IMR-90 (cell line): ENCODE measurements at regions not wholly inside any gene's neighbourhood (a gene's known extent, or its start where the extent isn't known, plus 50 kb on each side); places are given as distances from the start of the nearest gene placed in this dataset.

ENCODE experiments used
- ATAC-seq: fragments of 200-7000 bp; cut with Tn5 transposase; 2 replicates; pipeline ENCODE4 v1.9.1; 2020; ENCODE audit warnings: low read depth, mild to moderate bottlenecking, moderate library complexity
- BruUV-seq: library from RNA; stranded (reverse); fragments of 400-500 nt; replicated peaks from 2 replicates; lab custom pipeline; 2021; lab: Mats Ljungman, UMichigan
- CTCF ChIA-PET: fragments of 300-600 bp; formaldehyde crosslinking; extraction: SDS; loops from one replicate; lab custom pipeline; 2021; ENCODE audit warnings: antibody characterized with exemption; lab: Yijun Ruan, JAX
- POLR2A ChIA-PET: fragments of 300-600 bp; sonication (Branson Sonifier 250); formaldehyde crosslinking; loops from one replicate; lab custom pipeline; 2022; ENCODE audit warnings: antibody characterized with exemption; ENCODE audit not compliant: unreplicated experiment; lab: Charles Lee
- DNase-seq: peaks from one replicate; pipeline ENCODE4 v3.0.0; 2013
- H2AFZ ChIP-seq: replicated peaks from 2 replicates; pipeline ENCODE3; 2013; ENCODE audit warnings: low read length, mild to moderate bottlenecking; ENCODE audit not compliant: poor library complexity
- H2AK5ac ChIP-seq: 2 replicates; pipeline ENCODE4 v1.6.1; 2013; ENCODE audit warnings: low read depth, low read length, inconsistent platforms
- H2AK9ac ChIP-seq: replicated peaks from 2 replicates; pipeline ENCODE3; 2013; ENCODE audit warnings: mild to moderate bottlenecking, low read depth, low read length, moderate library complexity; ENCODE audit not compliant: poor library complexity
- H2BK120ac ChIP-seq: 2 replicates; pipeline ENCODE4 v1.6.1; 2013; ENCODE audit warnings: low read depth, low read length, inconsistent platforms
- H2BK15ac ChIP-seq: 3 replicates; pipeline ENCODE4 v1.6.1; 2013; ENCODE audit warnings: low read depth, low read length, inconsistent platforms
- H2BK20ac ChIP-seq: 2 replicates; pipeline ENCODE4 v1.6.1; 2013; ENCODE audit warnings: low read depth, mild to moderate bottlenecking, inconsistent platforms, low read length, moderate library complexity
- H2BK5ac ChIP-seq: 2 replicates; pipeline ENCODE4 v1.6.1; 2013; ENCODE audit warnings: mild to moderate bottlenecking, low read depth, low read length, inconsistent platforms; ENCODE audit not compliant: poor library complexity, severe bottlenecking
- H3K14ac ChIP-seq: replicated peaks from 2 replicates; pipeline ENCODE4 v1.6.1; 2013; ENCODE audit warnings: low read depth, low read length, inconsistent platforms
- H3K18ac ChIP-seq: 2 replicates; pipeline ENCODE4 v1.6.1; 2013; ENCODE audit warnings: low read depth, low read length, control low read depth
- H3K23ac ChIP-seq: 2 replicates; pipeline ENCODE4 v1.6.1; 2013; ENCODE audit warnings: low read depth, low read length, inconsistent platforms
- H3K27ac ChIP-seq: 2 replicates; pipeline ENCODE4 v1.5.1; 2013; ENCODE audit warnings: mild to moderate bottlenecking, control low read depth, low read length; ENCODE audit not compliant: insufficient read depth
- H3K27me3 ChIP-seq: 2 replicates; pipeline ENCODE4 v1.6.1; 2013; ENCODE audit warnings: low read length; ENCODE audit not compliant: control insufficient read depth, insufficient read depth
- H3K36me3 ChIP-seq: 2 replicates; pipeline ENCODE4 v1.6.1; 2013; ENCODE audit warnings: low read length, mixed read lengths; ENCODE audit not compliant: control insufficient read depth, insufficient read depth
- H3K4ac ChIP-seq: 2 replicates; pipeline ENCODE4 v1.6.1; 2013; ENCODE audit warnings: low read depth, low read length, inconsistent platforms
- H3K4me1 ChIP-seq: 2 replicates; pipeline ENCODE4 v1.6.1; 2013; ENCODE audit warnings: low read length, mixed read lengths; ENCODE audit not compliant: control insufficient read depth, insufficient read depth
- H3K4me2 ChIP-seq: 2 replicates; pipeline ENCODE4 v1.6.1; 2013; ENCODE audit warnings: low read depth, mild to moderate bottlenecking, control low read depth, low read length, moderate library complexity
- H3K4me3 ChIP-seq: 2 replicates; pipeline ENCODE4 v1.5.1; 2013; ENCODE audit warnings: low read depth, mild to moderate bottlenecking, control low read depth, low read length, moderate library complexity; ENCODE audit not compliant: insufficient read depth
- H3K56ac ChIP-seq: 2 replicates; pipeline ENCODE4 v1.6.1; 2013; ENCODE audit warnings: low read length, inconsistent platforms; ENCODE audit not compliant: insufficient read depth; ENCODE audit errors: extremely low read depth
- H3K79me1 ChIP-seq, 2 experiments: 2 replicates each; pipeline ENCODE4 v1.6.1; 2013; ENCODE audit warnings: low read length in 2 of 2, inconsistent platforms in 1 of 2, low read depth in 1 of 2
- H3K9ac ChIP-seq: 2 replicates; pipeline ENCODE4 v1.6.1; 2013; ENCODE audit warnings: low read depth, low read length, control low read depth
- H3K9me1 ChIP-seq: 2 replicates; pipeline ENCODE4 v1.6.1; 2013; ENCODE audit warnings: low read length, inconsistent platforms; ENCODE audit not compliant: insufficient read depth
- H3K9me3 ChIP-seq: 2 replicates; pipeline ENCODE4 v1.6.1; 2013; ENCODE audit warnings: low read length; ENCODE audit not compliant: control insufficient read depth, insufficient read depth
- H4K20me1 ChIP-seq: 2 replicates; pipeline ENCODE4 v1.6.1; 2013; ENCODE audit warnings: low read length, inconsistent platforms; ENCODE audit not compliant: insufficient read depth
- H4K5ac ChIP-seq: 2 replicates; pipeline ENCODE4 v1.6.1; 2013; ENCODE audit warnings: mild to moderate bottlenecking, low read depth, low read length, control low read depth
- H4K8ac ChIP-seq, 2 experiments: 2 replicates each; pipeline ENCODE4 v1.6.1; 2013; ENCODE audit warnings: low read depth in 2 of 2, low read length in 2 of 2, control low read depth in 1 of 2, inconsistent platforms in 1 of 2
- H4K91ac ChIP-seq: 2 replicates; pipeline ENCODE4 v1.6.1; 2013; ENCODE audit warnings: low read depth, low read length, inconsistent platforms; ENCODE audit not compliant: insufficient read depth
- BHLHE40 ChIP-seq: fragments of 150-350 bp; IDR thresholded peaks from 2 replicates; pipeline ENCODE4 v1.6.1; 2016; ENCODE audit warnings: mild to moderate bottlenecking, low read depth, low read length
- CEBPB ChIP-seq: IDR thresholded peaks from 2 replicates; pipeline ENCODE4 v1.6.1; 2012; ENCODE audit warnings: low read depth, low read length, improper control_type of control experiment
- CHD1 ChIP-seq: IDR thresholded peaks from 2 replicates; pipeline ENCODE4 v1.6.1; 2012; ENCODE audit warnings: low read depth, low read length, improper control_type of control experiment
- ELK1 ChIP-seq: fragments of 150-350 bp; IDR thresholded peaks from 2 replicates; pipeline ENCODE4 v1.6.1; 2016; ENCODE audit warnings: low read depth, mild to moderate bottlenecking, low read length, moderate library complexity, borderline replicate concordance
- FOS ChIP-seq: fragments of 150-350 bp; IDR thresholded peaks from 2 replicates; pipeline ENCODE4 v1.6.1; 2016; ENCODE audit warnings: low read depth, low read length
- MAFK ChIP-seq: IDR thresholded peaks from 2 replicates; pipeline ENCODE4 v1.6.1; 2012; ENCODE audit warnings: low read depth, low read length, improper control_type of control experiment
- MAZ ChIP-seq: IDR thresholded peaks from 2 replicates; pipeline ENCODE4 v1.6.1; 2012; ENCODE audit warnings: low read depth, mild to moderate bottlenecking, low read length, improper control_type of control experiment, moderate library complexity, borderline replicate concordance
- POLR2A ChIP-seq: IDR thresholded peaks from 2 replicates; pipeline ENCODE4 v1.6.1; 2012; ENCODE audit warnings: mild to moderate bottlenecking, low read depth, low read length
- RAD21 ChIP-seq: IDR thresholded peaks from 2 replicates; pipeline ENCODE4 v1.6.1; 2012; ENCODE audit warnings: low read length, improper control_type of control experiment
- RCOR1 ChIP-seq: IDR thresholded peaks from 2 replicates; pipeline ENCODE4 v1.6.1; 2012; ENCODE audit warnings: mild to moderate bottlenecking, low read length, improper control_type of control experiment; ENCODE audit not compliant: insufficient replicate concordance
- RFX5 ChIP-seq: IDR thresholded peaks from 2 replicates; pipeline ENCODE4 v1.8.0; 2012; ENCODE audit warnings: low read depth, mild to moderate bottlenecking, low read length, moderate library complexity
- SMC3 ChIP-seq: fragments of 150-350 bp; IDR thresholded peaks from 2 replicates; pipeline ENCODE4 v1.6.1; 2016; ENCODE audit warnings: low read depth, mild to moderate bottlenecking, antibody characterized with exemption, low read length, moderate library complexity
- USF2 ChIP-seq: fragments of 150-350 bp; IDR thresholded peaks from 2 replicates; pipeline ENCODE4 v1.6.1; 2017; ENCODE audit warnings: mild to moderate bottlenecking, antibody characterized with exemption, low read length, low read depth
- dilution Hi-C: fragments of 300-500 bp; cut with HindIII; formaldehyde crosslinking; loops from one replicate; pipeline ENCODE4 v1.14.3; 2018; ENCODE audit warnings: low sequenced_read_pairs; ENCODE audit not compliant: unreplicated experiment
- in situ Hi-C: fragments of 300-500 bp; cut with MboI; formaldehyde crosslinking; loops from 3 replicates; pipeline ENCODE4 v1.14.3; 2019; ENCODE audit warnings: low sequenced_read_pairs, inconsistent platforms, mixed read lengths
- intact Hi-C: fragments of 100-400 bp; cut with micrococcal nuclease; formaldehyde crosslinking; loops from 2 replicates; pipeline ENCODE4 v1.10.0; 2022
- TF ChIP-seq, protein P1 (sequence below): conservative IDR thresholded peaks from 2 replicates; pipeline ENCODE4 v1.5.1; 2012; ENCODE audit warnings: mild to moderate bottlenecking, low read depth, low read length, improper control_type of control experiment

- no peak overlapping the region for H3K27ac ChIP-seq
- dilution Hi-C loops (no loop called here), intact Hi-C loops (no loop called here), in situ Hi-C loops (loop anchor here (25.0 kb wide), 1 partner anchor 958 kb away; no protein-coding TSS in a partner anchor)
- no peak overlapping the region for H3K4me2 ChIP-seq
- no peak overlapping the region for H2BK15ac ChIP-seq
- H2AK5ac ChIP-seq: no peak overlapping the region
- peaks cover 18% of the 10 kb centered on the region for H3K27me3 ChIP-seq
- H3K14ac ChIP-seq: no peak overlapping the region
- H3K4ac ChIP-seq: no peak overlapping the region
- no peak overlapping the region for H4K5ac ChIP-seq
- H3K9me3 ChIP-seq: no peaks in the 10 kb centered on the region
- H4K8ac ChIP-seq: no peak overlapping the region
- H2BK20ac ChIP-seq: 0 out of 2 replicates have a peak overlapping the region, but pooled peaks have one; percentile 65
- no peak overlapping the region for H3K9ac ChIP-seq
- H3K4me1 ChIP-seq: peaks cover 10% of the 10 kb centered on the region
- no peak overlapping the region for H2AK9ac ChIP-seq
- peaks cover 12% of the 10 kb centered on the region; the same call in 1 of the 2 replicates for H3K9me1 ChIP-seq
- CTCF ChIA-PET: interaction anchor here (1.2 kb wide), 1 partner anchor 32 kb away, joined by 3 read pairs; no protein-coding TSS in a partner anchor
- H4K91ac ChIP-seq: no peak overlapping the region
- ATAC-seq (no peak), DNase-seq (no peak)
- H3K23ac ChIP-seq: no peak overlapping the region
- no peak overlapping the region for H2BK120ac ChIP-seq
- H3K56ac ChIP-seq: no peak overlapping the region
- TF ChIP-seq USF2: no peak
- TF ChIP-seq FOS: no peak
- TF ChIP-seq RFX5: no peak
- no peak for TF ChIP-seq POLR2A
- TF ChIP-seq RAD21: no peak
- TF ChIP-seq CEBPB: no peak
- TF ChIP-seq, protein P1, sequence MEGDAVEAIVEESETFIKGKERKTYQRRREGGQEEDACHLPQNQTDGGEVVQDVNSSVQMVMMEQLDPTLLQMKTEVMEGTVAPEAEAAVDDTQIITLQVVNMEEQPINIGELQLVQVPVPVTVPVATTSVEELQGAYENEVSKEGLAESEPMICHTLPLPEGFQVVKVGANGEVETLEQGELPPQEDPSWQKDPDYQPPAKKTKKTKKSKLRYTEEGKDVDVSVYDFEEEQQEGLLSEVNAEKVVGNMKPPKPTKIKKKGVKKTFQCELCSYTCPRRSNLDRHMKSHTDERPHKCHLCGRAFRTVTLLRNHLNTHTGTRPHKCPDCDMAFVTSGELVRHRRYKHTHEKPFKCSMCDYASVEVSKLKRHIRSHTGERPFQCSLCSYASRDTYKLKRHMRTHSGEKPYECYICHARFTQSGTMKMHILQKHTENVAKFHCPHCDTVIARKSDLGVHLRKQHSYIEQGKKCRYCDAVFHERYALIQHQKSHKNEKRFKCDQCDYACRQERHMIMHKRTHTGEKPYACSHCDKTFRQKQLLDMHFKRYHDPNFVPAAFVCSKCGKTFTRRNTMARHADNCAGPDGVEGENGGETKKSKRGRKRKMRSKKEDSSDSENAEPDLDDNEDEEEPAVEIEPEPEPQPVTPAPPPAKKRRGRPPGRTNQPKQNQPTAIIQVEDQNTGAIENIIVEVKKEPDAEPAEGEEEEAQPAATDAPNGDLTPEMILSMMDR: no peak
- TF ChIP-seq ELK1: no peak
- TF ChIP-seq MAFK: no peak
- no peak for TF ChIP-seq MAZ
- no peak for TF ChIP-seq CHD1
- TF ChIP-seq SMC3: no peak
- TF ChIP-seq RCOR1: no peak
- no peak for TF ChIP-seq BHLHE40
- no peak overlapping the region for H3K4me3 ChIP-seq
- H3K18ac ChIP-seq: no peak overlapping the region
- POLR2A ChIA-PET: no interaction called here
- no peaks in the 10 kb centered on the region; the same call in 1 of the 2 replicates for H4K20me1 ChIP-seq
- BruUV-seq: no TSS peak
- H3K36me3 ChIP-seq: no peaks in the 10 kb centered on the region
- no peaks in the 10 kb centered on the region for H3K79me1 ChIP-seq
- H2AFZ ChIP-seq: no peak overlapping the region
- no peak overlapping the region for H2BK5ac ChIP-seq
Observed at GRCh38 chr2:71779774-71780105, 326.4 kb downstream of the DYSF start.
